HG03280 (cell line): ENCODE measurements at regions not wholly inside any gene's neighbourhood (a gene's known extent, or its start where the extent isn't known, plus 50 kb on each side); places are given as distances from the start of the nearest gene placed in this dataset.

Experiments
- ATAC-seq: cut with Tn5 transposase; IDR thresholded peaks from one replicate; pipeline ENCODE4 v1.9.1; 2021; ENCODE audit warnings: mild to moderate bottlenecking, moderate library complexity; ENCODE audit not compliant: unreplicated experiment

- ATAC-seq, result no peak
These were observed 121.8 kb upstream of the TNR start for GRCh38 chr1:175865041-175865766.

- ATAC-seq, result no peak
These were observed 121.2 kb upstream of the TNR start for GRCh38 chr1:175864625-175865024.

DNA sequence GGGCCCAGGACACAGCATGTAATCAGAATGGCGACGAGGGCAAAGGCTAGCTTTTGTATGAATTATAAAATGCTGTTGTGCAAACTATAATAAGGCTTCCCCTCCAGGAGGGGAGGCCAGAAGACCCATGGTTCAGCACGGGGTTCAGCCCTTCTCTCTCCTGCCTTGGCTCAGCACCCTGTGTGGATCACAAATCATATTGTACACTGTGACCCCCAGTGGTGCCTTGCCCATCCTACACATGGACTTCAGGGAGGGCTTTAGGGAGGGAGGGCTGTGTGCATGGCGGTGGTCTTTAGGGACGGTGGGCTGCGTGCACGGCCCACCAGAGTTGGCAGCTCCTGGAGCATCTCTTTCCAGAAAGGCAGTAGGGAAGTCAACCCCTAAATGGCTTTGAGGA lies 120.8 kb upstream of the TNR start:
- ATAC-seq, result no peak

GRCh38 chr1:175863299-175864050 lies 120.1 kb upstream of the TNR start:
- ATAC-seq, result no peak

DNA sequence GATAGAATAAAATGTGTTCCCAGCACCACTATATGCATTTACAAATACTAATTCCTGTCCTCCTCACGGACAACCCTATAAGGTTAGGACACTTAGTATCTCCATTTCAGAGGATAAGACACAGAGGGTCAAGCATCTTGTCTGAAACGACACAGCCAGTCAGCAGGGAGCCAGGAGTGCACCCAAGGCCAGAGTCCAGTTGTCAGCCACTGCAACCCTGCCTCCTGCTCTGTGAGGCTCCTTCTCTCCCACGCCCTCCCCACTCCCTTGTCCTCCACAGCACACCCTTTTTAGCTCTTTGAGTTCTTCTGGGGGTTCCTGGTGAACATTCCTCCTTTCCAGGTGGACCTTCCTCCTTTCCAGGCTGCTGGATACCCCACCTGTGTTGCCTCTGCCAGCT lies 119.0 kb upstream of the TNR start:
- ATAC-seq, result no peak

GRCh38 chr1:175861626-175862367 lies 118.4 kb upstream of the TNR start:
- no peak for ATAC-seq

- no peak for ATAC-seq
These were observed 114.4 kb upstream of the TNR start for GRCh38 chr1:175857756-175858155.

DNA sequence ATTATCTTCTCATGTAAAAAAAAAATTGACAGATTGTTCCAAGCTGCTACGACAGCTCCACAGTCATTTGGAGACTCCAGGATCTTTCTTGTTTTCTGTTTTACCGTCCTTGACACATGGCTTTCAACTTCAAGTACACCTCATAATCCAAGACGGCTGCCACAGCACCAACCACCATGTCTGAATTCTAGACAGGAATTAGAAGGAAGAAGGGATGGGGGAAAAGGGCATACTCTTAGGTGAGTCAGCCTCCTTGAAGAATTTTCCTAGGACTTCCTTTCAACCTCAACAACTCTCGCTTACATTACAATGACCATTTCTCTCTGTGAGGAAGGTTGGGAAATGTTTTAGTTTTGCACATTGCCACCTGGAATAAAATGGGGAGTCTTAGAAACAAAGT lies 110.3 kb upstream of the TNR start:
- no peak for ATAC-seq

DNA sequence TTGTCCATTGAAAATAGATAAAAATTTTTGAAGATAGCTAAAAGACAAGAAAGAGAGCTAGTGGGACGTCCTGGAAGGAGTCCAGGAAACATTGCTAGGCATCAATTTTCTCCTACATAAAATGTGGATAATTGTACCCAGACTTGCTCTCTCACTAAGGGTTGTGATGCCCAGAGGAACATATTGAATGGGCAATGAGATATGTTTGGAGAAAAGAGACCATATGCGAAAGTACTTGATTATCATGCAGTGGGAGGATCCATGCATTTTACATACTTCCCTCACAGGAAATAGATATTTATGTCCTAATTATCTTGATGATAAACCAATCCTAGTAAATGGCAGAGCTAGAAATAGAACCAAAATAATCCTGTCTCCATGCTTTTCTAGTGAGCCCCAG lies 108.4 kb upstream of the TNR start:
- no peak for ATAC-seq

- ATAC-seq, result no peak
These were observed 104.9 kb upstream of the TNR start for GRCh38 chr1:175848329-175848728.

GRCh38 chr1:175845985-175846384 lies 102.6 kb upstream of the TNR start:
- ATAC-seq, result no peak

GRCh38 chr1:175845338-175845737 lies 101.9 kb upstream of the TNR start:
- no peak for ATAC-seq

GRCh38 chr1:175844877-175845276 lies 101.5 kb upstream of the TNR start:
- no peak for ATAC-seq

GRCh38 chr1:175842550-175842949 lies 99.2 kb upstream of the TNR start:
- no peak for ATAC-seq

DNA sequence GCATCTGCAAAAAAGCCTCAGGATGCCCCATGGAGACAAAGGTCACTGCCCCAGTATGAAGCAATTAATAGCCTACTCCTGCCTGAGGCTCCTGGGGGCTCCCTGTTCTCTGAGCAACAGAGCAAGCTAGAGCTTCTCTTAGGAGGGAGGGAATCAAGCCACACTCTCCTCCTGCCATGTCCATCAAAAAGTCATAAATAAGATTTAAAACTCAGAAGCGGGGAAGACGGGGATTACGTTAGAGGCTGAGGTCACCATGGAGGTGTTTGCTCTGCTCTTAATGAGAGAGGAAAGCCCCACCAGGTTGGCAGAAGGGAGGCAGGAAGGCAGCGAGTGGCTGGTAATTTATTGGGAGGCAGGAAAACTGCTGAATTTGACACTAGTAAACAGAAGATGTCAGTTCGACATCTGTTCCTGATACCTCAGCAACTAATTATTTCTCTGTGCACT lies 98.4 kb upstream of the TNR start:
- no peak for ATAC-seq

DNA sequence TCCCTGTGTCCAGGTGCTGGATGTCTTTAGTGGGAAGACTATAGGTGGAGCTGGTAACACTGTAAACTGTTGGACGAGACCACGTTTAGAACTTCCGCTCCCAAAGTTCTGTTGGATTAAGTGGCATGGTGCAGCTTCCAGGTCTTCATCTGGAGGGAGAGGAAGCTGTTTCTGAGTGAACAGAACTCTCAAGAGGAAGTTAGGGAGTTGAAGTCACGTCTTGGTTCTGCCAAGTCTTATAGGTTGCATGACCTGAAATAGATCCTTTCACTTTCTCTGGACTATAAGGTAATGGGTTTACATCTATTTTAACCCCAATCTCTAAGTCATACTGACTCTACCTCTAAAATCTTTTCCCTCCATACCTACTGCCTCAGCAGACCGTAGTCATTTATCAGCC lies 97.4 kb upstream of the TNR start:
- no peak for ATAC-seq

- no peak for ATAC-seq
These were observed 96.6 kb upstream of the TNR start for GRCh38 chr1:175839779-175840669.

DNA sequence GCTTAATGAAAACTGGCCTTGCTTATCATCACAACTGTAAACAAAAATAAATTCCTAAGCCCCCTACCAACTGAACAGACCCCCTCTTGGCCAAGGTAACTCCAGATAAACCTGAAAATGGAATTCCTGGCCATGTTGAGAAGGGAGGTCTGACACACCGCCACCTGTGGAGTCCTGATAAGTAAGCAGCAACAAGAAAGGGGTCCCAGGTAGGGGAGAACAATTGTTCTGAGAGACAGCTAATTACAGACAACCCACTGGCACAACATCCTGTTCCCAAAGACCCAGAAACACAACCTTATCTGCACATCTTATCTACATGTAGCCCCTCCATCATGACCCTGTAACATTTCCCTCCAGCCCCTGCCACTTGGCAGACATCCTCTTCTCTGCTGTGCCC lies 91.2 kb upstream of the TNR start:
- no peak for ATAC-seq

GRCh38 chr1:175833951-175834350 lies 90.6 kb upstream of the TNR start:
- no peak for ATAC-seq

GRCh38 chr1:175833502-175833901 lies 90.1 kb upstream of the TNR start:
- no peak for ATAC-seq

GRCh38 chr1:175830500-175830899 lies 87.1 kb upstream of the TNR start:
- ATAC-seq, result no peak
